Activated CD4-positive, alpha-beta T cell treated with anti-CD3 and anti-CD28 coated beads, Interleukin-2, Interleukin-4, amounts not matched to agents 100 ng/mL and 50 ng/mL, durations not matched to agents 16 hours and 8 hours (primary cell): ENCODE measurements at regions not wholly inside any gene's neighbourhood (a gene's known extent, or its start where the extent isn't known, plus 50 kb on each side); places are given as distances from the start of the nearest gene placed in this dataset.
"Not testable (repeated sequence)": the region's sequence is repeated elsewhere in the genome, so short reads cannot be mapped to it uniquely, and the experiment has no call there.

Experiments
- DNase-seq: peaks from one replicate; pipeline ENCODE4 v3.0.0-alpha.2; 2020; ENCODE audit warnings: low spot score

- no peak for DNase-seq
Observed at GRCh38 chrX:94834226-94834625, 1160.2 kb downstream of the FAM133A start.

- no peak for DNase-seq
Observed at GRCh38 chrX:94850811-94851210, 1176.8 kb downstream of the FAM133A start.

- no peak for DNase-seq
Observed at GRCh38 chrX:94854251-94854650, 1180.2 kb downstream of the FAM133A start.

GRCh38 chrX:94862470-94862869 is 1188.5 kb downstream of the FAM133A start:
- not testable (repeated sequence) for DNase-seq

GRCh38 chrX:94871640-94872039 is 1197.6 kb downstream of the FAM133A start:
- no peak for DNase-seq

GRCh38 chrX:94901849-94902248 is 1227.8 kb downstream of the FAM133A start:
- DNase-seq: no peak

- no peak for DNase-seq
Observed at GRCh38 chrX:94908171-94908570, 1234.2 kb downstream of the FAM133A start.

- no peak for DNase-seq
Observed at GRCh38 chrX:94908648-94909047, 1234.6 kb downstream of the FAM133A start.

GRCh38 chrX:94914235-94914634 is 1240.2 kb downstream of the FAM133A start:
- no peak for DNase-seq

GRCh38 chrX:94932278-94932965 is 1258.4 kb downstream of the FAM133A start:
- DNase-seq: no peak

- DNase-seq: no peak
Observed at GRCh38 chrX:94936722-94937121, 1262.7 kb downstream of the FAM133A start.

- DNase-seq: no peak
Observed at GRCh38 chrX:94937491-94937890, 1263.5 kb downstream of the FAM133A start.

- DNase-seq: no peak
Observed at GRCh38 chrX:94942603-94943002, 1268.6 kb downstream of the FAM133A start.

- not testable (repeated sequence) for DNase-seq
Observed at GRCh38 chrX:94946137-94946536, 1272.1 kb downstream of the FAM133A start.

- DNase-seq: no peak
Observed at GRCh38 chrX:94961730-94962129, 1287.7 kb downstream of the FAM133A start.

GRCh38 chrX:94977562-94977961 is 1303.6 kb downstream of the FAM133A start:
- DNase-seq: no peak

- DNase-seq: no peak
Observed at GRCh38 chrX:94977986-94978385, 1304.0 kb downstream of the FAM133A start.
